ENCODE measurements at regions not wholly inside any gene's neighbourhood (a gene's known extent, or its start where the extent isn't known, plus 50 kb on each side); places are given as distances from the start of the nearest gene placed in this dataset.

DNA sequence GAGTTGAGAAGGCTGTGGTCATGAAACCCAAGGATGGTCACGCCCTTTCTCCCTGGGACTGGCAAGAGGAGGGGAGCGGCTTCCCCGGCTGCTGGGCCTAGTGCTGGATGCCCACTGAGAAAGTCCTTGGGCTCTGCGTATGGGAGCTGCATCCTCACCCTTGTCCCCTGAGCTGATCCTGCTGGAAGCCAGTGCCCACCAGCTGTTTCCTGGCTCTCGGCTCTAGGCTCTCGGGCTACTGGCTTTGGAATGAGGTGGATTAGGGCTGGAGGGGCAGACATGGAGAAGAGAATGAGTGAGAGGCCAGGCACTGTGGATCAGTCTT lies 149.3 kb upstream of the PPP1R26 start:
- no peaks in the 10 kb centered on the region for H3K79me2 ChIP-seq (replicated peaks; ENCODE audit: insufficient read depth, low read length)

GRCh38 chr9:135330685-135331590 lies 148.6 kb upstream of the PPP1R26 start:
- Histone ChIP-seq H3K4me2 (ENCODE audit: low read length) (no peak overlapping the region), H4K20me1 (ENCODE audit: insufficient read depth) (no peaks in the 10 kb centered on the region), H3K27me3 (ENCODE audit: insufficient read depth, low read depth, low read length) (no peaks in the 10 kb centered on the region), H3K79me2 (replicated peaks; ENCODE audit: insufficient read depth, low read length) (no peaks in the 10 kb centered on the region), H3K9me2 (ENCODE audit: insufficient read depth, low read length) (no peaks in the 10 kb centered on the region), H3K27ac (ENCODE audit: low read length) (no peak overlapping the region), H3K9me3 (ENCODE audit: low read length) (no peaks in the 10 kb centered on the region), H2AFZ (ENCODE audit: low read depth, low read length) (no peak overlapping the region), H3F3A (ENCODE audit: insufficient read depth, low read length, poor library complexity, severe bottlenecking) (no peaks in the 10 kb centered on the region), H3K9ac (ENCODE audit: low read length) (no peak overlapping the region), H3K4me3 (ENCODE audit: low read length) (no peak overlapping the region), H3K36me3 (ENCODE audit: insufficient read depth, low read length) (no peaks in the 10 kb centered on the region)
- no peak for TF ChIP-seq EP300 (conservative IDR thresholded peaks at IDR 0.05; ENCODE audit: poor library complexity, severe bottlenecking)
- no peak for TF ChIP-seq POLR2AphosphoS5 (IDR thresholded peaks at IDR 0.05)
- no peak for TF ChIP-seq CTCF (IDR thresholded peaks at IDR 0.05; ENCODE audit: poor library complexity, severe bottlenecking)
- TF ChIP-seq TAF1 (IDR thresholded peaks at IDR 0.05; ENCODE audit: low read depth): no peak
- no peak for TF ChIP-seq SMC3 (conservative IDR thresholded peaks at IDR 0.05; ENCODE audit: poor library complexity)

More for the DNA sequence above, 149.3 kb upstream of the PPP1R26 start:
- H3K27ac ChIP-seq (ENCODE audit: low read length): no peak overlapping the region
- no peak overlapping the region for H3K4me3 ChIP-seq (ENCODE audit: low read length)
- no peaks in the 10 kb centered on the region for H3F3A ChIP-seq (ENCODE audit: insufficient read depth, low read length, poor library complexity, severe bottlenecking)
- no peaks in the 10 kb centered on the region for H3K9me2 ChIP-seq (ENCODE audit: insufficient read depth, low read length)
- no peak overlapping the region for H2AFZ ChIP-seq (ENCODE audit: low read depth, low read length)
- H3K36me3 ChIP-seq (ENCODE audit: insufficient read depth, low read length): no peaks in the 10 kb centered on the region
- H3K9me3 ChIP-seq (ENCODE audit: low read length): no peaks in the 10 kb centered on the region
- H3K27me3 ChIP-seq (ENCODE audit: insufficient read depth, low read depth, low read length): no peaks in the 10 kb centered on the region
- H3K4me2 ChIP-seq (ENCODE audit: low read length): no peak overlapping the region
- no peak overlapping the region for H3K9ac ChIP-seq (ENCODE audit: low read length)
- TF ChIP-seq CTCF (IDR thresholded peaks at IDR 0.05; ENCODE audit: poor library complexity, severe bottlenecking): no peak
- TF ChIP-seq TAF1 (IDR thresholded peaks at IDR 0.05; ENCODE audit: low read depth): no peak
- no peak for TF ChIP-seq SMC3 (conservative IDR thresholded peaks at IDR 0.05; ENCODE audit: poor library complexity)
- TF ChIP-seq RAD21 (conservative IDR thresholded peaks at IDR 0.05): no peak
- TF ChIP-seq REST (IDR thresholded peaks at IDR 0.05; ENCODE audit: borderline replicate concordance): no peak
- TF ChIP-seq EZH2 (IDR thresholded peaks at IDR 0.05; ENCODE audit: borderline replicate concordance, insufficient read depth, low read length, poor library complexity, severe bottlenecking): no peak
- no peak for TF ChIP-seq EP300 (conservative IDR thresholded peaks at IDR 0.05; ENCODE audit: poor library complexity, severe bottlenecking)
- TF ChIP-seq MXI1 (conservative IDR thresholded peaks at IDR 0.05; ENCODE audit: poor library complexity, severe bottlenecking): no peak
- no peak for TF ChIP-seq POLR2AphosphoS5 (IDR thresholded peaks at IDR 0.05)
- H4K20me1 ChIP-seq (ENCODE audit: insufficient read depth): no peaks in the 10 kb centered on the region
